SU-DHL-6 (cell line): ENCODE measurements at regions not wholly inside any gene's neighbourhood (a gene's known extent, or its start where the extent isn't known, plus 50 kb on each side); places are given as distances from the start of the nearest gene placed in this dataset.

ENCODE experiments used
- H2AFZ ChIP-seq: fragments of 200-600 bp; sonication (generic); 2 replicates; pipeline ENCODE4 v1.6.1; 2014; ENCODE audit warnings: low read depth, mild to moderate bottlenecking, moderate library complexity, mixed read lengths, antibody characterized with exemption, low read length; ENCODE audit not compliant: severe bottlenecking
- H3F3A ChIP-seq: fragments of 200-600 bp; shearing (Covaris generic); 2 replicates; pipeline ENCODE4 v1.6.0; 2016; ENCODE audit warnings: antibody characterized with exemption, mild to moderate bottlenecking; ENCODE audit not compliant: insufficient read depth
- H3K27ac ChIP-seq: fragments of 200-600 bp; sonication (generic); 2 replicates; pipeline ENCODE4 v1.5.1; 2016; ENCODE audit warnings: low read depth, mild to moderate bottlenecking, low read length, moderate library complexity, mixed read lengths
- H3K27me3 ChIP-seq: fragments of 200-600 bp; sonication (generic), shearing (Covaris generic); 2 replicates; pipeline ENCODE4 v1.6.0; 2014; ENCODE audit warnings: mild to moderate bottlenecking, low read length
- H3K36me3 ChIP-seq: fragments of 200-600 bp; sonication (generic); 2 replicates; pipeline ENCODE4 v1.6.1; 2014; ENCODE audit warnings: mild to moderate bottlenecking, low read length, mixed read lengths
- H3K4me2 ChIP-seq: fragments of 300-600, 200-600 bp; shearing (Covaris generic), sonication (generic); 2 replicates; pipeline ENCODE4 v1.6.0; 2014; ENCODE audit warnings: low read length, low read depth, mild to moderate bottlenecking; ENCODE audit not compliant: poor library complexity, severe bottlenecking
- H3K4me3 ChIP-seq: fragments of 200-600 bp; sonication (generic); 2 replicates; pipeline ENCODE4 v1.5.1; 2014; ENCODE audit warnings: antibody characterized with exemption, low read length, mild to moderate bottlenecking, mixed read lengths; ENCODE audit not compliant: insufficient read depth, poor library complexity, severe bottlenecking
- H3K79me2 ChIP-seq: fragments of 200-600 bp; sonication (generic); 2 replicates; pipeline ENCODE4 v1.6.1; 2014; ENCODE audit warnings: mild to moderate bottlenecking, low read length, moderate library complexity; ENCODE audit not compliant: insufficient read depth
- H3K9ac ChIP-seq: fragments of 200-600 bp; sonication (generic); 2 replicates; pipeline ENCODE4 v1.7.0; 2014; ENCODE audit warnings: mild to moderate bottlenecking, low read length
- H3K9me2 ChIP-seq: fragments of 200-600 bp; sonication (generic); replicated peaks from 2 replicates; pipeline ENCODE4 v1.6.1; 2014; ENCODE audit warnings: low read length; ENCODE audit not compliant: insufficient read depth
- H3K9me3 ChIP-seq: fragments of 200-600 bp; sonication (generic); 2 replicates; pipeline ENCODE4 v1.6.1; 2014; ENCODE audit warnings: low read length, mixed read lengths; ENCODE audit not compliant: insufficient read depth
- H4K20me1 ChIP-seq: fragments of 200-600 bp; sonication (generic); 2 replicates; pipeline ENCODE4 v1.6.1; 2014; ENCODE audit warnings: low read depth, mild to moderate bottlenecking, antibody characterized with exemption, low read length, moderate library complexity, mixed read lengths
- EZH2phosphoT487 ChIP-seq: fragments of 200-600 bp; sonication (generic), shearing (Covaris generic); conservative IDR thresholded peaks from 2 replicates; pipeline ENCODE4 v1.6.1; 2018; ENCODE audit warnings: mild to moderate bottlenecking, antibody characterized with exemption, low read length, moderate library complexity, mixed read lengths
- TF ChIP-seq, protein P1 (sequence below): fragments of 200-600 bp; sonication (generic); IDR thresholded peaks from one replicate; pipeline ENCODE4 v1.5.1; 2017; ENCODE audit warnings: antibody characterized with exemption, mild to moderate bottlenecking, low read length, moderate library complexity; ENCODE audit not compliant: insufficient read depth, poor library complexity, severe bottlenecking

DNA sequence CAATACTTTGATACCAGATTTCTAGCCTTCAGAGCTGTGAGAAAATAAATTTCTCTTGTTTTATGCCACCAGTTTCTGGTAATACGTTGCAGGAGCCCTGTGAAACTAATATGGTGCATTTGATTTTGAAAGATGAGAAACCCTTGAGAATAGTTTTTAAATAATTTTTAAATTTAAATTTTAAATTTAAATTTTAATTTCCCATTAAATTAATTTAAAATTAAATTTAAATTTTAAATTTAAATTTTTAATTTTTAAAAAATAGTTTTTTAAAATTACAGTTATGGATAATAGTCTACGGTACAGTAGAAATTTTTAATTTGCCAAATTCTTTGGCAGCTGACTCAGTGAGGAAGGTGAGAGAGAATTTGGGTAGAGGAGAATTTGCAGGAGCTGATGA, 68.6 kb upstream of the SLC24A3 start:
- no peak overlapping the region for H3K27ac ChIP-seq
- no peaks in the 10 kb centered on the region for H3K79me2 ChIP-seq
- no peaks in the 10 kb centered on the region for H3K27me3 ChIP-seq
- no peaks in the 10 kb centered on the region for H4K20me1 ChIP-seq
- H3K4me2 ChIP-seq, result no peak overlapping the region
- H3F3A ChIP-seq, result no peaks in the 10 kb centered on the region
- H3K9me3 ChIP-seq, result no peaks in the 10 kb centered on the region
- no peak overlapping the region for H3K4me3 ChIP-seq
- TF ChIP-seq EZH2phosphoT487, result no peak
- TF ChIP-seq, protein P1, sequence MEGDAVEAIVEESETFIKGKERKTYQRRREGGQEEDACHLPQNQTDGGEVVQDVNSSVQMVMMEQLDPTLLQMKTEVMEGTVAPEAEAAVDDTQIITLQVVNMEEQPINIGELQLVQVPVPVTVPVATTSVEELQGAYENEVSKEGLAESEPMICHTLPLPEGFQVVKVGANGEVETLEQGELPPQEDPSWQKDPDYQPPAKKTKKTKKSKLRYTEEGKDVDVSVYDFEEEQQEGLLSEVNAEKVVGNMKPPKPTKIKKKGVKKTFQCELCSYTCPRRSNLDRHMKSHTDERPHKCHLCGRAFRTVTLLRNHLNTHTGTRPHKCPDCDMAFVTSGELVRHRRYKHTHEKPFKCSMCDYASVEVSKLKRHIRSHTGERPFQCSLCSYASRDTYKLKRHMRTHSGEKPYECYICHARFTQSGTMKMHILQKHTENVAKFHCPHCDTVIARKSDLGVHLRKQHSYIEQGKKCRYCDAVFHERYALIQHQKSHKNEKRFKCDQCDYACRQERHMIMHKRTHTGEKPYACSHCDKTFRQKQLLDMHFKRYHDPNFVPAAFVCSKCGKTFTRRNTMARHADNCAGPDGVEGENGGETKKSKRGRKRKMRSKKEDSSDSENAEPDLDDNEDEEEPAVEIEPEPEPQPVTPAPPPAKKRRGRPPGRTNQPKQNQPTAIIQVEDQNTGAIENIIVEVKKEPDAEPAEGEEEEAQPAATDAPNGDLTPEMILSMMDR, result no peak
- H2AFZ ChIP-seq, result no peak overlapping the region
- H3K9ac ChIP-seq, result no peak overlapping the region
- no peaks in the 10 kb centered on the region for H3K9me2 ChIP-seq
- no peaks in the 10 kb centered on the region for H3K36me3 ChIP-seq

DNA sequence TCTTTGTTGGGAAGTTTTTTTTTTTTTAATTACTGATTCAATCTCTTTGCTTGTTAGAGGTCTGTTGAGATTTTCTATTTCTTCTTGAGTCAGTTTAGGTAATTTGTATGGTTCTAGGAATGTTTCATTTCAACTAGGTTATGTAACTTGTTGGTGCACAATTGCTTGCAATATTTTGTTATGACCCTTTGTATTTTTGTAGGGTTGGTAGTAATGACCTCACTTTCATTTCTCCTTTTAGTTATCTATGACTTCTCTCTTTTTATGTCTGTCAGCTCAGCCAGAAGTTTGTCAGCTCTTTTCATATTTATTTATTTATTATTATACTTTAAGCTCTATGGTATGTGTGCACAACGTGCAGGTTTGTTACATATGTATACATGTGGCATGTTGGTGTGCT, 51.1 kb upstream of the SLC24A3 start:
- no peak for TF ChIP-seq EZH2phosphoT487
- TF ChIP-seq, protein P1, result no peak
- no peaks in the 10 kb centered on the region for H3F3A ChIP-seq

More for the DNA sequence above, 51.1 kb upstream of the SLC24A3 start:
- no peaks in the 10 kb centered on the region for H3K9me3 ChIP-seq
- no peaks in the 10 kb centered on the region for H3K9me2 ChIP-seq
- H2AFZ ChIP-seq, result no peak overlapping the region
- H3K36me3 ChIP-seq, result no peaks in the 10 kb centered on the region
- no peak overlapping the region for H3K4me3 ChIP-seq
- H3K4me2 ChIP-seq, result no peak overlapping the region
- H3K9ac ChIP-seq, result no peak overlapping the region
- no peaks in the 10 kb centered on the region for H3K79me2 ChIP-seq
- H4K20me1 ChIP-seq, result no peaks in the 10 kb centered on the region
- no peaks in the 10 kb centered on the region for H3K27me3 ChIP-seq
- H3K27ac ChIP-seq, result no peak overlapping the region
